IPS-NIHi7 (cell line): ENCODE measurements at regions not wholly inside any gene's neighbourhood (a gene's known extent, or its start where the extent isn't known, plus 50 kb on each side); places are given as distances from the start of the nearest gene placed in this dataset.

Experiments
- DNase-seq: peaks from one replicate; pipeline ENCODE4 v3.0.0; 2012; ENCODE audit warnings: mixed read lengths; ENCODE audit errors: extremely low spot score

DNA sequence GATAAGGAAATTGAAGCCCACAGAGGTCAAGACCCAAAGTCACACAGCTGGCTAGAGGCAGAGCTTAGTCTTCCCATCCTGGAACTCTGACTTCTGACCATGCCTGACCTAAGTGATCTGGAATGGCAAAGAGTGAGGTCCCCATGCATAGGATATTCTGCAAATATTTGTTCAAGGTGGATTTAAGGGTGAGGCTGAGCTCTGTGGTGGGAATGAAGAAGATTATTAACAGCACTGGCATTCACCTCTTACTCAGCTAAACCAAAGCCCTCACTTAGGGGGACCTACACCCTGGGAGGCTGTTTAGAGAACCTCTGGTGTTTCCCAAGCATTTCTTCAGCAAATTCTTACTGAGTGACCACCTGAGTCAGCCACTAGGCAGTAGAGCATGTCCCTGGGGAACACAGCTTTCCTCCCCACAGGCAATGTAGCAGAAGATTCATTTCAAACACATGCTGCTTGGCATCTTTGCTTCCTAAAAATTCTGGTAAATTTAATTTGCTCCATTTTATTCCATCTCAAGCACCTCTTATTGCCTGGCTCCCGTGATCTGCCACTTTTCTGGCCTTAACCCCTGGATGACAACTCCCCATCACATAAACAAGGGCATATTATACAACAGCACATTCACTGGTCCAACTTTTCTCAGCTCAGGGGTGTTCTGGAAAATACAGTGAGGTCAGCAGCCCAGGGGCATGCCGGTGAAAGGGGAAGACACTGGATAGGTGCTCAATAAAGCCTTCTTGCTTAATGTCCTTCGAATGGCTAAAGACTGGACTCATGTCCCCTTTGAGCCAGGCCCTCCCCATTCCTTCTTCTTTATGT is 176.0 kb downstream of the ABHD5 start:
- DNase-seq = no peak

DNA sequence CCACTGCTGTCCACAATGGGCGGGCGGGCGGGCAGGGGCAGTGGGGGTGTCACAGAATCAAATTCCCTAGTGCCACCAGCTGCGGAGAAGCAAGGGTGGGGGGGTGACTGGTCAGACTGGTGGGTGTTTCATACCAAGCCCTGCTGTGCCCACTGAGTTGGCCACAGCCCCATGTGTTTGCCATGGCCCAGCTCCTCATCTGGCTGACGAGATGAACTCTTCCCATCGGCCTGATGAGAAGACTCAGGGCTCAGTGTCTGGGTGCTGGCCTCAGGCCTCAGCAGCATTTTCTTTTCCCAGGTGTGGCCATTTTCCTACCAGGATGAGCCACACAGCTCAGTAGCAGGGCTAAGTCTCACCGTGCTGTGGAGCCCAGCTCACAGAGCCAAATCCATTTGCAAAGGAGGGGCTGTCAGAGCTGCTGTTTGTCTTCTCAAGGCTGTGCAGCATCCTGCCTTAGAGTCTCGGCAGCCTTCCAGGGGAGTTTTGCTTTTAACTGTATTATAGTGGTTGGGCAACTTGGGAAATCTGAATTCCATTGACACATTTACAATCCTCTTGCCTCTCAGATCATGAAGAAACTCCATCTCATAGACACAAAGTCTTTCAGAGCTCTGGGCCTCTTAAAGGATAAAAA is 176.8 kb downstream of the ABHD5 start:
- no peak for DNase-seq

- no peak for DNase-seq
Observed at GRCh38 chr3:43869491-43869890, 178.8 kb downstream of the ABHD5 start.

DNA sequence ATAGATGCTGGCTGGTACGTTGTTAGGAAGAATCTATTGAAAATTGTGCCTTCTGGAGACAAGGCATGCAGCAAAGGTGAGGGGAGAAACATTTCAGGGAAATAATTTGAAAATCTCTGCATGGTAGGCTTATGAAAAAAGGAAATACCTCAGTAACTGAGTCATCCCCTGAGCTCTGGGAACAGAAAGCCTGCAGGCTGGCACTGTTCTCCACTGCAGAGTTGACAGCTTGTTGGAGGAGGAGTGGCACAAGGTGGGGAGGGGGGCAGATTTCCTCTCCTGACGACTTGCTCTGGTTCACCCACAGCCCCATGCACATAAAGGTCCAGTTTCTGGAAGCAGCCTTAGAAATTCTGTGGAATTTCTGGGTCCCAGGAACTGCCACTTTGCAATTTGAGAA is 179.4 kb downstream of the ABHD5 start:
- DNase-seq = no peak

GRCh38 chr3:43870844-43871626 is 180.3 kb downstream of the ABHD5 start:
- no peak for DNase-seq

GRCh38 chr3:43871627-43872245 is 181.0 kb downstream of the ABHD5 start:
- no peak for DNase-seq

DNA sequence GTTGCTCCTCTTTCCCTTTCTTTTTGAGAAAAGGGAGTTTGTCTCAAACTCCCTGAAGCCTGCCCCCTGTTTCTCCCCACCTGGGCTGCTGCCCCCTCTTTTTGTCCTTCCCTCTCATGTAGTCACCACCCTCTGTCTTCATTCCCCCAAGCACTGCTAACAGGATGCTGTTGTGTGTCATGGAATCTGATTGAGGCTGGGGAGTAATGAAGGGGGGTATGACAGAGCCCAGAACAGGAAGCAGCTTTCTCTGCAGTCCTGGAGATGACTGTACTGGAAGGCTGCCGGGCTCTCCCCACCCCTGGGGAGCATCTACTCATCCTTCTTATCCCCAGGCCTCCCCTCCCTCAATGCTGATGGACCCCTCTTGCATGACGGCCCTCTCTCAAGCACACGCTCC is 181.6 kb downstream of the ABHD5 start:
- DNase-seq = no peak

GRCh38 chr3:43872901-43873300 is 182.2 kb downstream of the ABHD5 start:
- peak; percentile 33 for DNase-seq

- DNase-seq = no peak
Observed at GRCh38 chr3:43873723-43874122, 183.0 kb downstream of the ABHD5 start.

DNA sequence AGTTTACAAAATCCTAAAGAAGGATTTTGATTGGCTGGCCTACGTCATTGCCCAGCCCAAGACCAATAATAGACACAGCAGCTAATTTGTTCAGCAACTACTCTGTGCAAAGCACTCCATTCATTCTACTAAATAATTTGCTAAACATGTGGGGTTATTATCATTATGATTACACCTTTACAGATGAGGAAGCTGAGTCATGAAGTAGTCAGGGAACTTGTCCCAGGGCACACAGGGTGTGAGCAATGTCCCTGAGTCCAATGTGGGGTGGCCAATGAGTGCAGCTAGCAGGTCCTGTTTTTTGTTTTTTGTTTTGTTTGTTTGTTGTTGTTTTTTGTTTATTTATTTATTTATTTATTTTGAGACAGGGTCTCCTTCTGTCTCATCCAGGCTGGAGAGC is 183.6 kb downstream of the ABHD5 start:
- no peak for DNase-seq

DNA sequence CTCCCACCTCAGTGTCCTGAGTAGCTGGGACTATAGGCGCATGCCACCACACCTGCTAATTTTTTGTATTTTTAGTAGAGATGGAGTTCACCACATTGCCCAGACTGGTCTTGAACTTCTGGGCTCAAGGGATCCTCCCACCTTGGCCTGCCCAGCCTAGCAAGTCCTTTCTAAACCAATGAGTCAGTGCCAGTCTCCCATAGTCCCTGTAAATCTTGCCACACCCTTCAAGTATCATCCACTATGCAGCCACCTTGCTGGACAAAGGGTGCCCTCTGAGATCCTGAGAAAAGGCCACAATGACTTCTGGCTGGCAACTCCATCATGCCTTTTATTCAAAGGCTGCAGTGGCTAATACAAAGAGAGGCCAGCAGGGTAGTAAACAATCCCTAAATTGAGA is 184.0 kb downstream of the ABHD5 start:
- no peak for DNase-seq

DNA sequence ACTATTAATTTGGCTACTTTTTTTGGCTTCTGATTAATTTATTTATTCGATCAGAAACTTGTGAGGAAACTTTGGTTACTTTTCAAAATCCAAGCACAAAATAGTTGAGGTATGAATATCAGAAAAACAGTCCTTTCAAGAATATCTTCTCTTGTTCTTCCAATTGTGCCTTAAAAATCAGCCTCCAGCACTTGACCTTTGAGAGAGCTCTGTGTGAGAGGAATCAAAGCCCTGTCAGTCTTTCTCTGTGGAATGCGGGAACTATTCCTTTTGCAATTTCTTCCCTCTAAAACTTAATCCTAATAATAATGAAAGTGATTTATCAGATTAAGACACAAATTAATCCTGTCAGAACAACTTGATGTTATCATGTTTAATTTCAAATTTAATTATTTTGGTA is 185.9 kb downstream of the ABHD5 start:
- no peak for DNase-seq

- peak; percentile 85 for DNase-seq
Observed at GRCh38 chr3:43879166-43879565, 188.4 kb downstream of the ABHD5 start.

- no peak for DNase-seq
Observed at GRCh38 chr3:43882976-43883680, 192.4 kb downstream of the ABHD5 start.

GRCh38 chr3:43883729-43884396 is 193.1 kb downstream of the ABHD5 start:
- no peak for DNase-seq

DNA sequence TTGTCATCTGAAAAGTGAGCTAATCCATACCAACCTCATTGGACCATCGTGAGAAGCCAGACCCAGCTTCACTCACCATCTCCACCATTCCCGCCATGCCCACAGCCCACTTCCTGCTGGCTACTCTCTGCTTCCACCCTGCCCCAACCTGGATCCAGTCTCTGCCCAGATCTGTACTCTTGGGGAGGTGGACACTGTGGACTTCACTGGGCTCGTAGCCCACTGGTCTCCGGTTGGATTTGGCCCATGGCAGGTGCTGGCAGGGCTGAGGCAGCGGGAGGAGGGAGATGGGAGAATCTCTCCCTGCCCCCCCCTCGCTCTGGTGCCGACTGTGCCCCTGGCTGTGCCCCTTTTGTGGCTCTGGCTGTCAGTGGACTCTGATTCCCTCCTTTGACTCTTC is 193.8 kb downstream of the ABHD5 start:
- DNase-seq = no peak

- DNase-seq = no peak
Observed at GRCh38 chr3:43885908-43886618, 195.3 kb downstream of the ABHD5 start.

DNA sequence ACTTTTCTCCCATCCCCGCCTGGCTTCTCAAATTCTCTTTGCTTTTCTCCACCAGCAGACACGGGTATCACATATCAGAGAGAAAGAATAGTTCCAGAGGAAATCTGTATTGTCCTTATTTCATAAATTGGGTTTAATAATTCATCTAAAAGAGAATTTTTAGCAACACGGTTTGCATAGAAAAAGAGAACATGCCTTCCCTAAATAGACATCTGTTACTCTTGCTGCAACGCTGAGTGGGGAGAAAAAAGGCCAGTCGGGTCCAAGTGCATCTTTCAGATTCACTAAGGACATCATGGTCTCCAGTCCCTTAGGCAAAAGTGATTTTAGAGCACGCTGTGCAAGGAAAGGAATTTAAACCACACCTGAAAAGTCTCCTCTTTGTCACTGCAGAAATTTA is 201.3 kb downstream of the ABHD5 start:
- no peak for DNase-seq

GRCh38 chr3:43892526-43892925 is 201.8 kb downstream of the ABHD5 start:
- no peak for DNase-seq

DNA sequence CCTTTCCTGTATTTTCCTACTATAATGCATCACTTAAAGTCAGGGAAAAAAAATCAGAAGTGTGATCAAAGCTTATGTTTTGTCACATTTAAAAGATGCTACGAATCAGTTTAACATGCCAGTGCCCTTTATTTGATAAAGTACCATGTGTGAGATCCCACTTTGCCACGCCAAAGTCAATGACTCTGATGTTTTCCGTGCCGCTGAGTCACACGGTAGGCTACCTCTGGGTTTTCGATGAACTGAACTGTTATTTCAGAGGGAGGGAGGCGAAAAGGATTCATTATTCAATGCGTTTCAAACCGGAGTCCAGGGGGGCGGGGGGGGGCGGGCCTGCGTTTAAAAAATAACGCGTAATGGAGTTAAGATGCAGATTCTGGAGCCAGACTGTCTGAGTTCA is 203.0 kb downstream of the ABHD5 start:
- no peak for DNase-seq
